ENCODE measurements at regions not wholly inside any gene's neighbourhood (a gene's known extent, or its start where the extent isn't known, plus 50 kb on each side); places are given as distances from the start of the nearest gene placed in this dataset.
"Not testable (repeated sequence)": the region's sequence is repeated elsewhere in the genome, so short reads cannot be mapped to it uniquely, and the experiment has no call there.

DNA sequence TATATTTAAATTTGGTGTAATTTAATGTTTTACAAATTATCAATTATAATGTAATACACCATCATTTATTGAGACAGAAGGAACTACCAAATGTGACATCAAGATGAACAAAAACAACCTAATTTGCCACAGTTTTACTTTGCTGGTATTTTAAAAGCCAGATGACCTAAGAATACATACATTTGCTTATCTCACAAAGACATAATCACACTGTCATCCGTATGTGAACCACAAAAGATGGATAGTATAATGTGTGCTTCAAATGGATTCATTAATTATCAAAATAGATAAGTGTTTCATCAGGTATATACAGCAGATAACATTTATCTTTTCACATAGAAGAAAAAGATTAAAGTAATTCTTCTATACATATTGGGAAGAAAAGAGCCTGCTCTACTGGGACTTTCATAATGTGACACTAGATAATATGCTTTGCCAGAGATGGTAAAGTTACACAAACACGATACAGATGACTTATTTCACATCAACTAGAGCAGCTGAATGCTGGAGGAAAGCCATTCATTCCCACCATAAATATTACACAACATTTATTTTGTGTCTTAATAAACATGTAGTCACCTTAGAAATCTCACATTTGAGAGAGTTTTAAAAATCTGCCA, 278.5 kb downstream of the ISL1 start:
- DNase-seq: no peak

DNA sequence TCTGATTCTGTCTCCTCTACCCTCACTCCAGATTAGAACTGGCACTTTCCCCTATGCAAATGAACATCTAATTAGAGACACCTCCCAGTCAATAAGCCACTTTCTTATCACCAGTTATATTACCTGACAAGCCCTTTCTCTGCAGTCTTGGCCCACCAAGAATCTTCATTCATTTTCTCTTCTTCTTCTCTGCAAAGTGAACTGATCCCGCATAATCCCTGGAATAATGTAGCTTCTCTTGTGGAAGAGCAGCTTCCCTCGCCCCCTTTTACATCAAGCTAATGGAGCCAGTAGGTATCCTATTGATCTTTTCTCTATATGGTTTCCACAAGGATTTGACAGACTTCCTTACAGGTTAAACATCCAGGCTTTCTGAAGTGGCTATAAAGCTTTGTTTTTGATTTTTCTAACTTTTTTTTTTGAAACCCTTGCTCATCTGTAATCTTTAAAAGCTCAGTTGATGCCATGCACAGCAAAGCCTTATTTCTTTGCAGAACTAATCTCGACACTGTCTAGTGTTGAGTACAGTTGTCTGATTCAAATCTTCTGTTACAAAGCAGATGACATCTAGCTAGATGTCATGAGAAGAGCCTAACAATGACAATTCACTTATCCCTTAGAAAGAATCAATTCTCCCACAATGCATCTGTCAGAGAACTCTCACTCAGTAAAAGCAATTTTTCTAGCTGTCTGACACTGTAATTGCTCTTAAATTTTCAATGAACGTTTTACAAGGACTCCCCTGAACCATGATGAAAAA, 281.4 kb downstream of the ISL1 start:
- DNase-seq: no peak

DNA sequence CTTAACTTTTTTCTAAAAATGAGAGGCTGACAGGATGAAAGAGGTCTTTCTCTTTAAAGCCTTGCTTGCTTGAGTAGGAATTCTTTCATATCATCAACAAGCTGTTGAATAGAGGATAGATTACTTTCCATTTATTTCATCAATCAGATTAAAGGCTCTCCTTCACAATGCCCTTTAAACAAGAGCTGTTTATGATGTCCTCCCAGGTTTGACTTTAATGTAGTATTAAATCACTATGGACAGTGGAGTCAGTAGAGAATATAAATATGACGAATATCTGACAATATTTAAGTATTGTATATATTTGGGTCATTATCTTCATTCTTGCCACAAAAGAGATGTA, 282.0 kb downstream of the ISL1 start:
- no peak for DNase-seq

DNA sequence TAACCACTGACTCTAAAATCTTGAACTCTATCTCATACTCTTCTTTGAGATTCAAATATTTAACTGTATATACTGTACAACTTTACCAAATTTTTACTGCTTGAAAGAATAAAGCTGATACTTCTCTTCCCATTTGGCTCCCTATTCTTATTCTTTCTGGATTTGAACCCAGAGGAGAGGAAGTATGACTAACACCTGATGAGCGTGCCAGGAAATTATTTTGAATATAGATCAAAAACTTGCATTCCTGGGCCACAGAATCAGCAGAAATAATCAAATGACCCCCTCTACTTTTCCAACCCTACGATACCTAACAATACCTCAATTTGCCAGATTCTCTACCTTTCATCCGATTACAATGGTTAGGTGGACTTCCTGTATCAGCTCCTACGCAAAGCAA, 285.8 kb downstream of the ISL1 start:
- DNase-seq: no peak

DNA sequence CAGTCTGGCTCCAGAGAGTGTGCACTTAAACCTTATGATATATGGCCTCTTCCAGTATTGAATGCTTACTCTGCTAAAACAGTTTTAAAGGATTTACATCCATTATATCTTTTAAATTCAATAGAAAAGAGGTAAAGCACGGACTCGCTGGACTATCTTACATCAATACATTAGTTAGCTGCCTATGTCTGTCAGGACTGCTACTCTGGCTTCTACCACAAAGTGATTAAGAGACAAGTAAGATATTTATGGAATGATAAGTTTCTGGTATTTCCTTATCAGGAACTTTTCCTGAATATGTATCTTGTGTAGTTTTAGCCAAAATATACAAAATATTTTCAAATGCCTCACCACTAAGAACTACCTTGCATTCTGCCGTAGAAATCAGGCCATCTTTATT, 295.1 kb downstream of the ISL1 start:
- no peak for DNase-seq

DNA sequence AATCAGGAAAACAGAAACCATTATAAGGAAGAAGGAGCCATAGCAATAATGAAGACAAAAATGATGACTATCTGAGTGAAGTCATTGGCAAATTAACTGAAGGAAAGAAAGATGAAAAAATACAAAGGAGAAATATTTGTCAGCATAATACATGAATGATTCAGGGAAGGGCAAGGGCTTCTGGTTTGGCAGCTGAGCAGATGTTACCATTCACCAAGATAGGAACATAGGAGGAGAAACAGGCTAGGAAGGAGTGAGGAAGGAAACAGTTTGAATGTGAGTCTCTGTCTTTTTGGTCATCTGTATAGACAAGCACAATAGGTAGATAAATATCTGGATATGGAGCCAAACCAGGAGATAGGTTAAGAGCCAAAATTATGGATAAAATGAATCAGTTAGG, 296.0 kb downstream of the ISL1 start:
- DNase-seq: no peak

DNA sequence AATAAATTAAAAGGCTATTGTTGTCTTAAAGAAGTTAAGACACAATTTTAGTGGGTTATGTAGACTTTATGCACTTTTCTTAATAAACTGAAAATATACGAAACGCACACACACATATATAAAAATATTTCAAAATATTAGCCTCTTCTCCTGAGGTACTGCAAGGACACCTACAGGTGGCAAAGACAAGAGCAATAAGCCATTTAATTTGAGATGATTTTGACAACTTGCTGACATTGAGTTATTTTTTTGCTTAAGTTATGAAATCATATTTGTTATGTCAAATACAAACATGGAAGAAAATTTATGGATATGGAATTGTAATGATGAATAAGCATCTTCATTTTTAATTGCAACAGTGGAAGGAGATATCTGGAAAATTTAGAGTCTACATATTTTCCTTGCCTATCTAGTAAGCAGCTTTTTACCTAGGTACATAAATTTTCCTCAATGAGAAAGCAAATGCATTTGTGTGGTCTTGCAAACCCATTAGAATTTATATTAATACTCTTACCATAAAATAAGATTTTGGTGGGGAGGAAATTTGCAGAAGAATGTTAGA, 301.6 kb downstream of the ISL1 start:
- DNase-seq: no peak

DNA sequence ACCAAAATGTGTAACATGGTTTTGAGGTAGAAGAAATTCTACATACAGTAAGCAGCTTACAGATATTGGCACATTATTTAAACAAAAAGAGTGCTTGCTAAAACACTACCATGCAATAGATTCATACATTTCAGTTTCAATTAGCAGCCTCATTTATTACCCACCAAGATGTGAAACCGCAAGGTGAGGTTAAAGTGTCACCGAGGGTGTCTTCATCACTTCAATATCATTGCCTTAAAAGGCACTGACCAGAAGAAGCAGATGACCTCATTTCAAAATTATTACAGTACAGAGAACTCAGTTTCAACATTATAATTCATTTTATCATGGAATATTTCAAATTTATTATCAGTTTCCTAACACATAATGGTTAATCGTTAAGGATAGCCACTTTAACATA, 302.2 kb downstream of the ISL1 start:
- DNase-seq: no peak

DNA sequence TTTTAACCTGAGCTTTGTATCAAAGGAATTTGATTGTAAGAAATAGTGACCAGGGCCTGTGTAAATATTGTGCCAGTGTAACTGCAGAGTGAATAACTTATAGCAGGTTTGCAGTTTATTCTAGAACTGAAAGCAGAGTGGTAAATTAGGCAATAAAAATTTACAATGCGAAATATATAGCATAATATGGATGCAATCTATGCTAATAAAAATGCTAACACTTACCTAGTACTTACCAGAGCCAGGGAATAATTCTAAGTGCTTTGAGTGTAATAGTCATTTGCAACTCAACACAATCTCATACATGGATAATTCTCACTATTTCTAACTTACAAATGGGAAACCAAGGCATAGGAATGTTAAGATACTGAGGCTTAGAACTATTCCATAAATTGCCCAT, 303.4 kb downstream of the ISL1 start:
- no peak for DNase-seq

DNA sequence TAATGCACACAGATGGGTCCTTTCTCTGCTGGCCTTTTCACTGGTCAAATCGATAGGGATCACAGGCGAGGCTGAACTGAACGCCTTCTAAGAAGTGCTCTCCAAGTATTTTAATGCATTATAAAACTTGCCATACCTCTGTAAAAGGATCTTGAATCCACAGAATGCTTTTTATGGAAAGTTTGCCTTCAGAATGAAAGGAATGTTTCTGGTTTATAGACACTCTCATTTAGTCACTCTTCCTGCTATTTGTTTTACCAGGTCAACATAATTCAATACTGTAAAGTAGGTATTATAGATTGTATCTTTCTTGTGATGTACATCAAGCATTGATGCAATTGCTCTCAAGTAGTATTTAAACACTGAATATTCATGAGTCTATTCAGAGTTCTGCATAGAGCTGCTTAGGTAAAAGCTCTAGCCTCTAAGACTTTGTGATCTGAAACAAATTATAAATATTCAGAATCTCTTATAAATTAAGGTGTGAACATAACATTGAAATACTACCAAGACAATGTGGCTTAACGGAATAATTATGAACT, 308.4 kb downstream of the ISL1 start:
- DNase-seq: no peak

DNA sequence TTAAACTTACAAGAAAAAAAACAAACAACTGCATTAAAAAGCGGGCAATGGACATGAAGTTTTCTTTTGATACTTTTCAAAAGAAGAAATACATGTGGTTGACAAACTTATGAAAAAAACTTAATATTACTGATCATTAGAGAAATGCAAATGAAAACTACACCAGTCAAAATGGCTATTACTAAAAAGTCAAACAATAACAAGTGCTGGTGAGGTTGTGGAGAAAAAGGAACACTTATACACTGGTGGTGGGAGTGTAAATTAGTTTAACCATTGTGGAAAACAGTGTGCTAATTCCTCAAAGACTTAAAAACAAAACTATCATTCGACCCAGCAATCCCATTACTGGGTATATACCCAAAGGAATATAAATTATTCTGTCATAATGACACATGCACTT, 311.6 kb downstream of the ISL1 start:
- DNase-seq: no peak

DNA sequence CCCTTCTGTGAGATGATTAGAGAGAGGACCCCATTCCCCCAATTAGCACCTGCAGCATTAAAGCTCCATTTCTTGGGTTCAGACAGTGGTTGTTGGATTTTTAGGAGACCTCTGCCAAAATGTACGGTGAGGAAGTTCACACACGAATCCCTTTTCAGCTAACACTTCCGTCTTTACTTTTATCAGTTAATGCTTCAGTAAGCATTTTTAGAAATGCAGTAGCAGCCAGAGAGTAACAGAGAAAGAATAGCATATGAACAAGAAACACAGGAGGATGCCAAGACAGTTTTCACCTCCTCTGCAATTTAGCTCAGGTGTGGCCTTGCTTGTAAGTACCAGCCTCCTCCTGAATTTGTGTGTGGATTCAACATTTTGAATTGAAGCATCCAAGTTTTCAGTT, 312.9 kb downstream of the ISL1 start:
- no peak for DNase-seq

DNA sequence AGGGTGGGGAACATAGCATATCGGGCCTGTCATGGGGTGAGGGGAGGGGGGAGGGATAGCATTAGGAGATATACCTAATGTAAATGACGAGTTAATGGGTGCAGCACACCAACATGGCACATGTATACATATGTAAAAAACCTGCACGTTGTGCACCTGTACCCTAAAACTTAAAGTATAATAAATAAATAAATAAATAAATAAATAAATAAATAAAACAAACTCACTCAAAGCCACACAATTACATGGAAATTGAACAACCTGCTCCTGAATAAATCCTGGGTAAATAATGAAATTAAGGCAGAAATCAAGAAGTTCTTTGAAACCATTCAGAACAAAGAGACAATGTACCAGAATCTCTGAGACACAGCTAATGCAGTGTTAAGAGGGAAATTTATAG, 318.8 kb downstream of the ISL1 start:
- not testable (repeated sequence) for DNase-seq

DNA sequence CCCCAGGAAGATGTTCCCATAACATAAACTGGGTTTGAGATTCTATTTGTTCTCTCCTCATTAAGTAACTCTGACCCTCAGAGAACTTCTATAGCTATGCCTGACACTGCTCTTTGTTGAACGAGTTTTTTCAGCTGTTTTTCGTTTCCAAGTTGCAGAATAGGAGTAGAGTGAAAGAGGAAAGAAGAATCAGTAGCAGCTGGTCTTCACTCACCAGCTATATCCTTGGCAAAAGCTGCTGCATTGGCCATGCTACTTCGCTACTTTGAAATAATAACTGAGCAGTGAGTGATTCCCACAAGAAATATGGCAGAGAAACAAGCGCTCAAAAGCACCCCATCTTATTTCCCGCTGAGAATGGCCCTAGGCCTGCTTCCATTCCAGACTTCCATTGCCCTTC, 329.0 kb downstream of the ISL1 start:
- DNase-seq: no peak

DNA sequence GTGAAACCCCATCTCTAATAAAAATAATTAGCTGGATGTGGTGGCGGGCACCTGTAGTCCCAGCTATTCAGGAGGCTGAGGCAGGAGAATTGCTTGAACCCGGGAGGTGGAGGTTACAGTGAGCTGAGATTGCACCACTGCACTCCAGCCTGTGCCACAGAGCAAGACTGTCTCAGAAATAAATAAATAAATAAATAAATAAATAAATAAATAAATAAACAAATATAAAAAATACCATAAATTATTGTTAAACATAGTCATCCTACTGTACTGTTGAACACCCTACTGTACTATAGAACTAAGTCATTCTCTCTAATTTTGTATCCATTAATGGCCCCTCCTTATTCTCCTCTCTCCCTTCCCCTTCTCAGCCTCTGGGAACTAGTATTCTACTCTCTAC, 332.2 kb downstream of the ISL1 start:
- DNase-seq: not testable (repeated sequence)

DNA sequence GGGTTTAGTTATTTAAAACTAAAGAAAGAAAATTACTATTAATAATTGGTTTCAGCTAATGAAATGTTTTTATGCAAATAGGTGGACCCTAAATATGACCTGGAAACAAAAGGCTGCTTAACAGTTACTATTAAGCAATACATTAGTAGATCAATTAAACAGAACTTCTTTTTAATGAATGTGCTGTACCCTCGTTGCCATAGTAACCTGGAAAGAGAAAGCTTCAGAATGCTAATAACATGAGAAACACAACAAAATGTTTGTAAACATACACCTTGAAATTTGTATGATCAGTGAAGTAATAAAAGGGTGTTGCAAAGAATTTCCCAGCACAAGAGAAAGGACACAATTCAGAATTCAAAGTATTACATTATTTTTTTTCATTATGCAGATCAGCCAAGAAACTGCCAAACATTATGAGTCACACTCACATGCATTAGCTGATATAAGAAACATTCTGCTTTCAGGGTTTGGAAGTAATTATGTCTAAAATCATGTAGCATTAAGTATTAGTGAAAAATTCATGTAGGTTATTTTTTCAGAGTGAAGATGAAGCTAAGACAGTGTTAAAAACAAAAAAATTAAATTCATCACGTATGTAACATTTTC, 348.3 kb downstream of the ISL1 start:
- DNase-seq: no peak

DNA sequence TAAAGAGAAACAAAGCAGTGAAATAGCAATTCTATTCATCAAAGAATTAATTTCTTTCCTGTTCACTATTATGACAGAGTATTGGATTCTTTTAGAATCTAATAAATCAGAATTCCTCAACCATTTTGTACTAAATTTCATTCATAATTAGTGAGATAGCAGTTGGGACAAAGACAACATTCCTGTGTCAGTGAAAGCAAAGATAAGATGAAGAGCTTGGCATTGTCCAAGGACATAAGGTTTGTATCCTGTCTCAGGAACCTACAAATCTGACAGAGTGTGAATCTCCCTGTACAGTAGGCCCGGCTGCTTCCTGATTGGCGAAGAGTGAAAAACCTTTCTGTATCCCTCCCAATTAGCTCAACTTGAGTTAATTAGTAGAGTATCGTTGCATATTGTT, 349.1 kb downstream of the ISL1 start:
- no peak for DNase-seq

DNA sequence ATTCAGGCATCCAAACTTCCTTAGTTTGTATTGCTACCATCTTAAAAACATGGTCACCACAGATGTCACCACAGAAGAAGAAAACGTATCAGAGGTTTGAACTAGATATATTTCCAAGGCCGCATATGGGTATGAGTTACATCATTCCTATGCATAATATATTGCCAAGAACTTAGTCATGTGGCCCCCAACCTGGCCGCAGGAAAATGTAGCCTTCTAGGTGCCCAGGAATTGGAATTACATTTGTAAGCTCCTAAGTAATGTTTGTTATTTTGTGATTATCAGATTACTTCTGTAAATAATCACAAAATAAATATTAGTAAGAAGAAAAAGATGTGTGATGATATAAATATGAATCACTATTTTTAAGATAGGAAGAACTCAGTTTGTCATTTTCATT, 351.4 kb downstream of the ISL1 start:
- no peak for DNase-seq

DNA sequence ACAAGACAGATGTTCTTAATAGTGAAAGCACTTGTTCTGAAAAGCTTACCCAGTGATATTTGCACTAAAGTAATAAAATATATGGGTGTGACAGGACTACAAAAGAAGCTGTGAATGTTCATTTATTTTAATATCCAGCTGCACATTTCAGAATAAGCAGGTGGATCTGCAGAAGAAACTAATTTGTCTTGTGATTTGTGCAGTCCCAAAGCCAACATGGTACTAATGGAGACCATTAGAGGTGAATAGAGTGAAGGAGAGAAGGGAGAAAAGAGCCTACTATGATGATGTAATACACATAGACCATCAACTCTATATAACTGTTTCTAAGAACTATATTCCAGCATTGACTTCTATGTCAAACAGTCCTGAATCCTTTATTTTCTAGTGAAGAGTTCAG, 362.8 kb downstream of the ISL1 start:
- DNase-seq: no peak

DNA sequence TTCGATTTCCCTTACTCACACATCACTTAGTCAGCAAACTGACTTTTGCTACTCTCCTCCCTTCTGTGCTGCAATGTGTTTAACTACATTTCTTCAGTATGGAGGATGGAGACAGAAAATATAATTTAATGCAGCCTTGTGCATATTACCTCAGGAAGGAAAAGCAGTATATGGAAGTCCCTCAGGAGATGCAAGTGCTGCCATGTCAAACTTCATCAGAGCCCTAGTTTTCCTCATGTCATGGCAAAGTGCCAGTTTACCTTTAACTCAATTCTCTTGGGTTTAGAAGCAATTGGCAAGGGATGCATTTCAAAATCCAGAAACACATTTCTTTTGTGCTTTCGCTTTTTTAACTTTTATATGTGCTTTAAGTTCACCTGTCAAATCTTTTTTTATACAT, 365.4 kb downstream of the ISL1 start:
- DNase-seq: no peak
